Osteoblast (primary cell): ENCODE measurements at regions not wholly inside any gene's neighbourhood (a gene's known extent, or its start where the extent isn't known, plus 50 kb on each side); places are given as distances from the start of the nearest gene placed in this dataset.
"Not testable (repeated sequence)": the region's sequence is repeated elsewhere in the genome, so short reads cannot be mapped to it uniquely, and the experiment has no call there.

Experiments
- DNase-seq: peaks from one replicate; pipeline ENCODE4 v3.0.0; 2011; ENCODE audit warnings: low spot score, mixed read lengths; ENCODE audit not compliant: insufficient read length; ENCODE audit errors: missing footprints
- H2AFZ ChIP-seq: 2 replicates; pipeline ENCODE4 v1.6.0; 2011; ENCODE audit warnings: mild to moderate bottlenecking, low read length
- H3K27ac ChIP-seq: 2 replicates; pipeline ENCODE4 v1.5.1; 2011; ENCODE audit warnings: mild to moderate bottlenecking, low read depth, low read length, moderate library complexity
- H3K27me3 ChIP-seq: 2 replicates; pipeline ENCODE4 v1.6.0; 2012; ENCODE audit warnings: mild to moderate bottlenecking, control low read depth, inconsistent platforms, low read length, moderate library complexity; ENCODE audit not compliant: insufficient read depth
- H3K36me3 ChIP-seq: 2 replicates; pipeline ENCODE4 v1.5.1; 2011; ENCODE audit warnings: mild to moderate bottlenecking, low read length, control low read depth, moderate library complexity; ENCODE audit not compliant: insufficient read depth
- H3K4me1 ChIP-seq: 2 replicates; pipeline ENCODE4 v1.5.1; 2011; ENCODE audit warnings: mild to moderate bottlenecking, low read length, control low read depth, moderate library complexity; ENCODE audit not compliant: insufficient read depth
- H3K4me2 ChIP-seq: 2 replicates; pipeline ENCODE4 v1.6.0; 2011; ENCODE audit warnings: mild to moderate bottlenecking, low read length; ENCODE audit not compliant: insufficient read depth
- H3K4me3 ChIP-seq: fragments of 200-600 bp; sonication (generic); 3 replicates; pipeline ENCODE4 v1.5.1; 2012; ENCODE audit warnings: mild to moderate bottlenecking, low read length, inconsistent platforms; ENCODE audit not compliant: insufficient read depth
- H3K79me2 ChIP-seq: 2 replicates; pipeline ENCODE4 v1.6.0; 2012; ENCODE audit warnings: mild to moderate bottlenecking, low read length, control low read depth, inconsistent platforms; ENCODE audit not compliant: insufficient read depth
- H3K9me3 ChIP-seq: 2 replicates; pipeline ENCODE4 v1.5.1; 2011; ENCODE audit warnings: low read depth, low read length, control low read depth
- H4K20me1 ChIP-seq: 2 replicates; pipeline ENCODE4 v1.6.0; 2012; ENCODE audit warnings: mild to moderate bottlenecking, low read length, control low read depth; ENCODE audit not compliant: insufficient read depth

GRCh38 chr10:46768515-46769291 lies 142.5 kb upstream of the PTPN20 start:
- not testable (repeated sequence) for H3K4me2 ChIP-seq, H3K27me3 ChIP-seq, H3K9me3 ChIP-seq, H3K79me2 ChIP-seq, H3K4me3 ChIP-seq, H3K36me3 ChIP-seq, H3K27ac ChIP-seq, DNase-seq, H3K4me1 ChIP-seq, H2AFZ ChIP-seq, H4K20me1 ChIP-seq

GRCh38 chr10:46773178-46773896 lies 137.9 kb upstream of the PTPN20 start:
- H3K4me2 ChIP-seq, H2AFZ ChIP-seq, H3K4me3 ChIP-seq, H3K4me1 ChIP-seq, H3K9me3 ChIP-seq, H3K27ac ChIP-seq, H3K36me3 ChIP-seq, DNase-seq, H3K79me2 ChIP-seq, H4K20me1 ChIP-seq, H3K27me3 ChIP-seq: not testable (repeated sequence)

- H3K4me2 ChIP-seq, H2AFZ ChIP-seq, H3K27ac ChIP-seq, H3K4me3 ChIP-seq, H3K79me2 ChIP-seq, H3K4me1 ChIP-seq, H4K20me1 ChIP-seq, H3K36me3 ChIP-seq, DNase-seq, H3K27me3 ChIP-seq, H3K9me3 ChIP-seq: not testable (repeated sequence)
Observed at GRCh38 chr10:46773897-46774236, 137.4 kb upstream of the PTPN20 start.

GRCh38 chr10:46774366-46774765 lies 136.9 kb upstream of the PTPN20 start:
- not testable (repeated sequence) for H3K27me3 ChIP-seq, H3K4me1 ChIP-seq, H3K36me3 ChIP-seq, DNase-seq, H3K79me2 ChIP-seq, H3K4me3 ChIP-seq, H3K27ac ChIP-seq, H2AFZ ChIP-seq, H3K9me3 ChIP-seq, H3K4me2 ChIP-seq, H4K20me1 ChIP-seq

GRCh38 chr10:46774945-46775667 lies 136.1 kb upstream of the PTPN20 start:
- not testable (repeated sequence) for H3K9me3 ChIP-seq, H3K27me3 ChIP-seq, H3K4me1 ChIP-seq, H3K27ac ChIP-seq, H3K36me3 ChIP-seq, H3K4me3 ChIP-seq, H2AFZ ChIP-seq, H3K79me2 ChIP-seq, DNase-seq, H4K20me1 ChIP-seq, H3K4me2 ChIP-seq

GRCh38 chr10:46775668-46776059 lies 135.6 kb upstream of the PTPN20 start:
- H3K4me1 ChIP-seq: not testable (repeated sequence)

GRCh38 chr10:46779571-46779970 lies 131.7 kb upstream of the PTPN20 start:
- H3K36me3 ChIP-seq, H3K27me3 ChIP-seq, H3K4me2 ChIP-seq, H3K9me3 ChIP-seq, H2AFZ ChIP-seq, DNase-seq, H3K4me1 ChIP-seq, H4K20me1 ChIP-seq, H3K4me3 ChIP-seq, H3K27ac ChIP-seq, H3K79me2 ChIP-seq: not testable (repeated sequence)

More at GRCh38 chr10:46775668-46776059, 135.6 kb upstream of the PTPN20 start:
- not testable (repeated sequence) for H3K27me3 ChIP-seq, H4K20me1 ChIP-seq, H3K36me3 ChIP-seq, DNase-seq, H3K27ac ChIP-seq, H3K9me3 ChIP-seq, H2AFZ ChIP-seq, H3K4me3 ChIP-seq, H3K4me2 ChIP-seq, H3K79me2 ChIP-seq

- not testable (repeated sequence) for DNase-seq, H3K79me2 ChIP-seq, H3K27me3 ChIP-seq, H2AFZ ChIP-seq, H3K4me1 ChIP-seq, H3K36me3 ChIP-seq, H3K4me3 ChIP-seq, H3K9me3 ChIP-seq, H4K20me1 ChIP-seq
- Histone ChIP-seq H3K27ac (peak overlapping the region; percentile 45), H3K4me2 (peak overlapping the region; percentile 32)
Observed at GRCh38 chr10:46780164-46780563, 131.1 kb upstream of the PTPN20 start.
